ENCODE measurements at regions not wholly inside any gene's neighbourhood (a gene's known extent, or its start where the extent isn't known, plus 50 kb on each side); places are given as distances from the start of the nearest gene placed in this dataset.

DNA sequence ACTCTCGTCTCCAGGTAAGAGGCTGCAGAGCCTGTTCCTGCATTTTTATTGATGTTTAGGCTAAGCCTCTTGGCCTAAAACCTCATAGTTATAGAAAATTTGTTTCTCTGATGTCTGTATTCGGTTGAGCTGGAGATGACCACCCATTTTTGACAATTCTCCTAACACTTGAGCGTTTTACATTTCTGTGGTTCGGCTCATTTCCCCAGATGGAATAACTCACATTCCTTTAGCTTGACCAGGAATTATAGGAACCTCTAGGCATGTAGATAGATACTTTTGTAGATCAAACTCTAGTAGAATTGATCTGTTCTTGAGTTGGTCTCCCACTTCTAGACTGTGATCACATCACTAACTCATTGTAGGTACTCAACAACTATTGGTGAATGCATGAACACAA is 172.6 kb upstream of the CADM1 start:
- no peak overlapping the region for H3K4me3 ChIP-seq (ENCODE audit: low read length)
- DNase-seq (ENCODE audit: low read depth): no peak
- TF ChIP-seq, protein P1, sequence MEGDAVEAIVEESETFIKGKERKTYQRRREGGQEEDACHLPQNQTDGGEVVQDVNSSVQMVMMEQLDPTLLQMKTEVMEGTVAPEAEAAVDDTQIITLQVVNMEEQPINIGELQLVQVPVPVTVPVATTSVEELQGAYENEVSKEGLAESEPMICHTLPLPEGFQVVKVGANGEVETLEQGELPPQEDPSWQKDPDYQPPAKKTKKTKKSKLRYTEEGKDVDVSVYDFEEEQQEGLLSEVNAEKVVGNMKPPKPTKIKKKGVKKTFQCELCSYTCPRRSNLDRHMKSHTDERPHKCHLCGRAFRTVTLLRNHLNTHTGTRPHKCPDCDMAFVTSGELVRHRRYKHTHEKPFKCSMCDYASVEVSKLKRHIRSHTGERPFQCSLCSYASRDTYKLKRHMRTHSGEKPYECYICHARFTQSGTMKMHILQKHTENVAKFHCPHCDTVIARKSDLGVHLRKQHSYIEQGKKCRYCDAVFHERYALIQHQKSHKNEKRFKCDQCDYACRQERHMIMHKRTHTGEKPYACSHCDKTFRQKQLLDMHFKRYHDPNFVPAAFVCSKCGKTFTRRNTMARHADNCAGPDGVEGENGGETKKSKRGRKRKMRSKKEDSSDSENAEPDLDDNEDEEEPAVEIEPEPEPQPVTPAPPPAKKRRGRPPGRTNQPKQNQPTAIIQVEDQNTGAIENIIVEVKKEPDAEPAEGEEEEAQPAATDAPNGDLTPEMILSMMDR (conservative IDR thresholded peaks at IDR 0.05; ENCODE audit: low read depth, low read length): no peak

DNA sequence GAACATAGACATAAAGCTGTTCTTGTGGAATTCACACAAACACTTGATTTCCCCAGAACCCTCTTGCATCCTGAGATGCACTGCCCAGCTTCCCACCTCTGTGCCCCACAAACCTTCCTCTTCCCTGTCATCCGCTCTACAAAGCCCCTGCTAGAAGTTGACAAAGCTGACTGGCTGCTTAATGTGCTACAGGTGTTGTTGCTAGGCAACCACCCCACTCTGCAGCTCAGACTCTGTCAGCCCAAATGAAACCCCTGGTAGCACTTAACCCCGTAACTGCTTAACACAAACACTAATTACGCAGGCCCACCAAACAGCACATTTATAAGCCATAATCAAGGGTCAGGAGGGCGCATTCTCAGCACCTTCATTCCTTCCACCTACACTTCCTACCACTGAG is 172.0 kb upstream of the CADM1 start:
- no peak for DNase-seq (ENCODE audit: low read depth)
- H3K4me3 ChIP-seq (ENCODE audit: low read length): no peak overlapping the region
- TF ChIP-seq, protein P1 (conservative IDR thresholded peaks at IDR 0.05; ENCODE audit: low read depth, low read length): no peak

DNA sequence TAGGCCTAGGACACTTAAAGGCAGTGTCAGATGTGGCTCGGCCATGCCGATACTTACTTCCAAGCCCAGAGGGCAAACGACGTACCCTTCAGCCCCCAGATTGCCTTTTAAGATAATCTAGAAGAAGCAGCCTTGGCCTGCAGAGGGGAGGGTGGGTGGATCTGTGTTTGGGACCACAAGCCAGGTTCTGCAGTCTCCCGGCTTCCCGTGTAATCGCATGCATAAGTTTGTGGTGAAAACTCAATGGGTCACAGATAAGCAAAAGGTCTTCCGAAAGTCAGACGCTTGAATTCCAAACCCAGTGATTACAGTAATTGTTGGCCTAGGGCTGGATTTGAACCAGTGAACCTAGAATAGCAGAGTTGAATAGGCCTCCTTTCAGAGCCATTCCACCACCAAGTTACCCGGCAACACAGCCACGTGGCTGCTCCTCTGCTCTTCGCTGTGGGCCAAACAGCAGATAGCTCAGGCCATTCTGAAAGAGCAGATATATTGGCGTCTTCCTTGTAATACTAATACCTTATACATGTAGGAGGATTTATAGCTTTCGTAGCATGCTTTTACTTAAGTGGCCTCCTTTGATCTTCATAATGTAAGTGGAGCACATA is 170.8 kb upstream of the CADM1 start:
- no peak for DNase-seq (ENCODE audit: low read depth)
- no peak overlapping the region for H3K4me3 ChIP-seq (ENCODE audit: low read length)
- TF ChIP-seq, protein P1 (conservative IDR thresholded peaks at IDR 0.05; ENCODE audit: low read depth, low read length): no peak

DNA sequence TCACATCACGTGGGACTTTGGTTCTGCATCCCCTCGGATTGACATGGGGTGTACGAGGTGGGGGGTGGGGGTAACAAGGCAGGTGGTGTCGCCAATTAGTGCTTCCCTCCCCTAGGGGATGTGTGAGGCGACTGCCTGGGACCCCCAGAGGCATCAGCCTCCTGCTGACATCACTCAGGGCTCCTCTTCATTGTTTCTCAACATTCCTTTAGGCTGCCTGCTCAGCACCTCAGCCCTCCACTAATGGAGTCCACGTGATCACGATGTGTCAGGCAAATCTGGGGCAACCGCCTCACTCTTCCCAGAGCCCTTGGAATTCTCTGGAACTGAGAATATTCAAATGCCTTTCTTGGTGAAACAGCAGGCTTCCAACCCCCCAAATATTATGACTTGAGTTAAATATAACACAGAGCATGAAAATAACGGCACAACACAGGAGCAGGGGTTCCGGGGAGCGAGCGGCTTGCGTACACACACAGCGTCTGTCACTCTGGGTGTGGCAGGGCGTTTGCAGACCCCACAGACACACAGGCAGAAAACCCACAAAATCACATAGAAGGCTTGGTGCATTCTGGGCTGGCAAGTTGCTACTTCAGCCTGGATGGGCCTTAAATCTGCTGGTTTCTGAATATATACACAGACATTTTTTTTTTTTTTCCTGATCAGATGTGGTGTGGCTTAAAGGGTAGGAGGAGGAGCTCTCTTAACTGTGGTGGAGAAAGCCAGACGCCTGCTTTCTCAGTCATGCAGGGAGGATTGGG is 170.1 kb upstream of the CADM1 start:
- no peak for DNase-seq (ENCODE audit: low read depth)
- no peak overlapping the region for H3K4me3 ChIP-seq (ENCODE audit: low read length)
- TF ChIP-seq, protein P1 (conservative IDR thresholded peaks at IDR 0.05; ENCODE audit: low read depth, low read length): no peak

- TF ChIP-seq, protein P1 (conservative IDR thresholded peaks at IDR 0.05; ENCODE audit: low read depth, low read length): no peak
Measured at GRCh38 chr11:115673720-115674119, 169.5 kb upstream of the CADM1 start.

GRCh38 chr11:115672999-115673411 is 168.8 kb upstream of the CADM1 start:
- no peak overlapping the region for H3K4me3 ChIP-seq (ENCODE audit: low read length)
- DNase-seq (ENCODE audit: low read depth): no peak
- TF ChIP-seq, protein P1 (conservative IDR thresholded peaks at IDR 0.05; ENCODE audit: low read depth, low read length): no peak

More at GRCh38 chr11:115673720-115674119, 169.5 kb upstream of the CADM1 start:
- no peak for DNase-seq (ENCODE audit: low read depth)
- H3K4me3 ChIP-seq (ENCODE audit: low read length): no peak overlapping the region

- TF ChIP-seq, protein P1 (conservative IDR thresholded peaks at IDR 0.05; ENCODE audit: low read depth, low read length): no peak
Measured at GRCh38 chr11:115672412-115672811, 168.2 kb upstream of the CADM1 start.

More at GRCh38 chr11:115672412-115672811, 168.2 kb upstream of the CADM1 start:
- no peak for DNase-seq (ENCODE audit: low read depth)
- no peak overlapping the region for H3K4me3 ChIP-seq (ENCODE audit: low read length)

Data from retinal pigment epithelial cell (primary cell).